Transverse colon (tissue), 4 donors: ENCODE measurements at regions not wholly inside any gene's neighbourhood (a gene's known extent, or its start where the extent isn't known, plus 50 kb on each side); places are given as distances from the start of the nearest gene placed in this dataset.

Experiments
- CTCF ChIP-seq, 5 experiments: fragments of 200-600 bp in 3 of 5; fragments of 450-650 bp in 2 of 5; sonication (generic) in 3 of 5; IDR thresholded peaks; 1 replicate in 2 of 5; 2 replicates in 3 of 5; pipeline ENCODE4 v1.5.1; 2016 to 2017; ENCODE audit warnings: antibody characterized with exemption in 5 of 5, inconsistent platforms in 3 of 5, mild to moderate bottlenecking in 2 of 5, moderate library complexity in 1 of 5
- EP300 ChIP-seq: sonication (generic); formaldehyde crosslinking; IDR thresholded peaks from one replicate; pipeline ENCODE4 v1.6.1; 2017; ENCODE audit warnings: antibody characterized with exemption, low read depth
- POLR2A ChIP-seq: fragments of 450-650 bp; IDR thresholded peaks from one replicate; pipeline ENCODE4 v1.6.1; 2016; ENCODE audit warnings: antibody characterized with exemption, mild to moderate bottlenecking, moderate library complexity
- POLR2AphosphoS5 ChIP-seq, 3 donors: sonication (generic); formaldehyde crosslinking; IDR thresholded peaks; one replicate each; pipeline ENCODE4 v1.6.1; 2016; ENCODE audit warnings: antibody characterized with exemption in 3 of 3

- TF ChIP-seq POLR2A (no peak), CTCF (IDR thresholded peaks at IDR 0.05) (no peak), EP300 (no peak), POLR2AphosphoS5 (IDR thresholded peaks at IDR 0.05) (no peak)
Measured at GRCh38 chr2:34252111-34252510, 653.0 kb upstream of the FAM98A start.
